Gastroesophageal sphincter (tissue), 3 donors: ENCODE measurements at regions not wholly inside any gene's neighbourhood (a gene's known extent, or its start where the extent isn't known, plus 50 kb on each side); places are given as distances from the start of the nearest gene placed in this dataset.

Experiments
- CTCF ChIP-seq, 4 experiments: fragments of 200-600 bp in 2 of 4; fragments of 450-650 bp in 2 of 4; sonication (generic) in 1 of 4; IDR thresholded peaks; one replicate each; pipeline ENCODE4 v1.5.1; 2017 to 2019; ENCODE audit warnings: antibody characterized with exemption in 4 of 4, mild to moderate bottlenecking in 2 of 4, moderate library complexity in 2 of 4
- POLR2A ChIP-seq, 2 donors: fragments of 450-650 bp; IDR thresholded peaks; one replicate each; pipeline ENCODE4 v1.6.1; 2017; ENCODE audit warnings: antibody characterized with exemption in 2 of 2, mild to moderate bottlenecking in 2 of 2, moderate library complexity in 1 of 2
- POLR2AphosphoS5 ChIP-seq: sonication (generic); formaldehyde crosslinking; IDR thresholded peaks from one replicate; pipeline ENCODE4 v1.6.1; 2017; ENCODE audit warnings: antibody characterized with exemption

GRCh38 chr1:194076646-194077045 lies 890.2 kb upstream of the B3GALT2 start:
- no peak for TF ChIP-seq POLR2AphosphoS5
- TF ChIP-seq CTCF (IDR thresholded peaks at IDR 0.05) = no peak
- TF ChIP-seq POLR2A (IDR thresholded peaks at IDR 0.05) = no peak
